Tibial nerve (tissue), 4 donors: ENCODE measurements at regions not wholly inside any gene's neighbourhood (a gene's known extent, or its start where the extent isn't known, plus 50 kb on each side); places are given as distances from the start of the nearest gene placed in this dataset.
"Not testable (repeated sequence)": the region's sequence is repeated elsewhere in the genome, so short reads cannot be mapped to it uniquely, and the experiment has no call there.

Experiments
- EP300 ChIP-seq, 2 donors: sonication (generic); formaldehyde crosslinking; IDR thresholded peaks; one replicate each; pipeline ENCODE4 v1.6.1; 2017; ENCODE audit warnings: antibody characterized with exemption in 2 of 2, mild to moderate bottlenecking in 1 of 2
- POLR2A ChIP-seq, 2 donors: fragments of 450-650 bp; IDR thresholded peaks; one replicate each; pipeline ENCODE4 v1.6.1; 2017; ENCODE audit warnings: antibody characterized with exemption in 2 of 2, mild to moderate bottlenecking in 2 of 2, moderate library complexity in 2 of 2
- TF ChIP-seq, protein P1 (sequence below), 5 experiments: fragments of 200-600 bp in 3 of 5; fragments of 450-650 bp in 2 of 5; sonication (generic) in 3 of 5; IDR thresholded peaks; one replicate each; pipeline ENCODE4 v1.5.1; 2016 to 2019; ENCODE audit warnings: antibody characterized with exemption in 5 of 5, mild to moderate bottlenecking in 3 of 5, moderate library complexity in 2 of 5

DNA sequence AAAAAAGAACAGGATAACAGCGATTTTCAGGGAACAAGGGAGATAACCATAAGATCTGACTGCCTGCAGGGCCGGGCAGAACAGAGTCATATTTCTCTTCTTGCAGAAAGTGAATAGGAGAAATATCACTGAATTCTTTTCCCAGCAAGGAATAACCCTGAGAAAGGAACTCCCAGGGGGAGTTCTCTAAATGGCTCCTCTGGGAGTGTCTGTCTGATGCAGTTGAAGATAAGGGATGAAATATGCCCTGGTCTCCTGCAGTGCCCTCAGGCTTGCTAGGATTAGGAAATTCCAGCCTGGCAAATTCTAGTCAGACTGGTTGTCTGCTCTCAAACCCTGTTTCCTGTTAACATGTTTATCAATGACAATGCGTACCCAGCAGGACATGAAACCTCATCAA, 830.8 kb upstream of the TMEFF2 start:
- TF ChIP-seq, protein P1, sequence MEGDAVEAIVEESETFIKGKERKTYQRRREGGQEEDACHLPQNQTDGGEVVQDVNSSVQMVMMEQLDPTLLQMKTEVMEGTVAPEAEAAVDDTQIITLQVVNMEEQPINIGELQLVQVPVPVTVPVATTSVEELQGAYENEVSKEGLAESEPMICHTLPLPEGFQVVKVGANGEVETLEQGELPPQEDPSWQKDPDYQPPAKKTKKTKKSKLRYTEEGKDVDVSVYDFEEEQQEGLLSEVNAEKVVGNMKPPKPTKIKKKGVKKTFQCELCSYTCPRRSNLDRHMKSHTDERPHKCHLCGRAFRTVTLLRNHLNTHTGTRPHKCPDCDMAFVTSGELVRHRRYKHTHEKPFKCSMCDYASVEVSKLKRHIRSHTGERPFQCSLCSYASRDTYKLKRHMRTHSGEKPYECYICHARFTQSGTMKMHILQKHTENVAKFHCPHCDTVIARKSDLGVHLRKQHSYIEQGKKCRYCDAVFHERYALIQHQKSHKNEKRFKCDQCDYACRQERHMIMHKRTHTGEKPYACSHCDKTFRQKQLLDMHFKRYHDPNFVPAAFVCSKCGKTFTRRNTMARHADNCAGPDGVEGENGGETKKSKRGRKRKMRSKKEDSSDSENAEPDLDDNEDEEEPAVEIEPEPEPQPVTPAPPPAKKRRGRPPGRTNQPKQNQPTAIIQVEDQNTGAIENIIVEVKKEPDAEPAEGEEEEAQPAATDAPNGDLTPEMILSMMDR (IDR thresholded peaks at IDR 0.05), result not testable (repeated sequence)
- not testable (repeated sequence) for TF ChIP-seq POLR2A, EP300 (IDR thresholded peaks at IDR 0.05)
